ENCODE measurements at regions not wholly inside any gene's neighbourhood (a gene's known extent, or its start where the extent isn't known, plus 50 kb on each side); places are given as distances from the start of the nearest gene placed in this dataset.

DNA sequence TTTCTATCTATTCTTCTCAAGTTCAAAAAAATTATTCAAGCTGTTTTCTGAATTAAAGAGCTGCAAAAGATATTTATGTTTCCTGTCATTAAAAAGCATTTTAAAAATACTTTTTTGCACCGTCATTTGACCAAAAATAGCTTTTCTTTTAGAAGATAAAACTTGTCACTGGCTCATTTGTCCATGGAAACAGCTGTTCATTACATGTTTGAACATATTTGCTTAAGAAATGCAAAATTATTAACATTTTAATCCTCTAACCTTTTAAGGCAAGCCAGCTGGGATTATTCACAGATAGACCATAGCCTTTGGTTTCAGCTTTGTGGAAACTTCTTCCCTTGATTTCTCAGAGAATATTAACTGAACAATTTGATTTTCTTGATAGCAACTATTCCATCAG lies 393.9 kb downstream of the TUSC1 start:
- Histone ChIP-seq H3K27me3 (ENCODE audit: control insufficient read depth, insufficient read depth, low read length) (no peaks in the 10 kb centered on the region), H3K4me1 (ENCODE audit: control insufficient read depth, extremely low read depth, insufficient read depth, low read length) (no peaks in the 10 kb centered on the region), H3K36me3 (ENCODE audit: control insufficient read depth, insufficient read depth, low read length) (no peaks in the 10 kb centered on the region), H3K4me3 (replicated peaks in 1 of 4; ENCODE audit: control extremely low read depth in 1 of 4, insufficient read depth in 1 of 4, low read depth in 3 of 4, low read length in 4 of 4) (no peak overlapping the region), H3K9me3 (ENCODE audit: control insufficient read depth, insufficient read depth, low read depth, low read length) (no peaks in the 10 kb centered on the region), H3K4me2 (ENCODE audit: extremely low read depth, insufficient read depth, low read length) (no peak overlapping the region), H2AFZ (ENCODE audit: low read length) (no peak overlapping the region), H3K79me2 (ENCODE audit: control insufficient read depth, insufficient read depth, low read length) (no peaks in the 10 kb centered on the region), H3K27ac (ENCODE audit: insufficient read depth, low read length) (no peak overlapping the region), H3K9ac (ENCODE audit: insufficient read depth, low read length) (no peak overlapping the region), H4K20me1 (ENCODE audit: control insufficient read depth, extremely low read depth, insufficient read depth, low read length) (no peaks in the 10 kb centered on the region)
- TF ChIP-seq, protein P1, sequence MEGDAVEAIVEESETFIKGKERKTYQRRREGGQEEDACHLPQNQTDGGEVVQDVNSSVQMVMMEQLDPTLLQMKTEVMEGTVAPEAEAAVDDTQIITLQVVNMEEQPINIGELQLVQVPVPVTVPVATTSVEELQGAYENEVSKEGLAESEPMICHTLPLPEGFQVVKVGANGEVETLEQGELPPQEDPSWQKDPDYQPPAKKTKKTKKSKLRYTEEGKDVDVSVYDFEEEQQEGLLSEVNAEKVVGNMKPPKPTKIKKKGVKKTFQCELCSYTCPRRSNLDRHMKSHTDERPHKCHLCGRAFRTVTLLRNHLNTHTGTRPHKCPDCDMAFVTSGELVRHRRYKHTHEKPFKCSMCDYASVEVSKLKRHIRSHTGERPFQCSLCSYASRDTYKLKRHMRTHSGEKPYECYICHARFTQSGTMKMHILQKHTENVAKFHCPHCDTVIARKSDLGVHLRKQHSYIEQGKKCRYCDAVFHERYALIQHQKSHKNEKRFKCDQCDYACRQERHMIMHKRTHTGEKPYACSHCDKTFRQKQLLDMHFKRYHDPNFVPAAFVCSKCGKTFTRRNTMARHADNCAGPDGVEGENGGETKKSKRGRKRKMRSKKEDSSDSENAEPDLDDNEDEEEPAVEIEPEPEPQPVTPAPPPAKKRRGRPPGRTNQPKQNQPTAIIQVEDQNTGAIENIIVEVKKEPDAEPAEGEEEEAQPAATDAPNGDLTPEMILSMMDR (conservative IDR thresholded peaks at IDR 0.05 in 1 of 2, IDR thresholded peaks at IDR 0.05 in 1 of 2; ENCODE audit: low read depth in 1 of 2, low read length in 2 of 2), result no peak
- TF ChIP-seq EZH2 (IDR thresholded peaks at IDR 0.05; ENCODE audit: low read length, missing control alignments), result no peak
- DNase-seq (ENCODE audit: low read depth in 2 of 2), result no peak

DNA sequence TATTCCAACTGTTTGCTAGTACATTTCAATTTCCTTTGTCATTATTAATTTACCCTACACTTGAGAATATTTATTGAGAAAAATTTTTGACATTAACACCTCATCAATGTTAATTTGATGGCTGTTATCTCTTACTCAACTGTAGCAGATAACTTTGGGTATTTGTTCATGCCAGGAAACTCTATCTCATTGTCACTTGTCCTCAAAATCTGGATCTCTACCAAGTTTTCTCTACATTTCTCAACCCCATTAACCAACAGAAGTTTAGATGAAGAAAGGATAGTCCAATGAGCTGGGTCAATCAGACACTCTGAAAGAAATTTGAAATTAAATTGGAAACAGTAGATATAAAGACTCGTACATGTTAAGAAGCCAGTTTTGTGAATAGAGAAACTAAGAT lies 395.3 kb downstream of the TUSC1 start:
- no peak for DNase-seq (ENCODE audit: low read depth in 2 of 2)
- no peak overlapping the region for H3K4me3 ChIP-seq (replicated peaks in 1 of 4; ENCODE audit: control extremely low read depth in 1 of 4, insufficient read depth in 1 of 4, low read depth in 3 of 4, low read length in 4 of 4)
- H3K9me3 ChIP-seq (ENCODE audit: control insufficient read depth, insufficient read depth, low read depth, low read length), result no peaks in the 10 kb centered on the region
- no peak for TF ChIP-seq EZH2 (IDR thresholded peaks at IDR 0.05; ENCODE audit: low read length, missing control alignments)
- TF ChIP-seq, protein P1 (conservative IDR thresholded peaks at IDR 0.05 in 1 of 2, IDR thresholded peaks at IDR 0.05 in 1 of 2; ENCODE audit: low read depth in 1 of 2, low read length in 2 of 2), result no peak
- no peak overlapping the region for H3K27ac ChIP-seq (ENCODE audit: insufficient read depth, low read length)
- no peaks in the 10 kb centered on the region for H4K20me1 ChIP-seq (ENCODE audit: control insufficient read depth, extremely low read depth, insufficient read depth, low read length)
- no peaks in the 10 kb centered on the region for H3K27me3 ChIP-seq (ENCODE audit: control insufficient read depth, insufficient read depth, low read length)
- H2AFZ ChIP-seq (ENCODE audit: low read length), result no peak overlapping the region
- H3K79me2 ChIP-seq (ENCODE audit: control insufficient read depth, insufficient read depth, low read length), result no peaks in the 10 kb centered on the region
- no peak overlapping the region for H3K9ac ChIP-seq (ENCODE audit: insufficient read depth, low read length)
- no peak overlapping the region for H3K4me2 ChIP-seq (ENCODE audit: extremely low read depth, insufficient read depth, low read length)
- H3K4me1 ChIP-seq (ENCODE audit: control insufficient read depth, extremely low read depth, insufficient read depth, low read length), result no peaks in the 10 kb centered on the region
- H3K36me3 ChIP-seq (ENCODE audit: control insufficient read depth, insufficient read depth, low read length), result no peaks in the 10 kb centered on the region

GRCh38 chr9:25261445-25261844 lies 416.8 kb downstream of the TUSC1 start:
- Histone ChIP-seq H3K79me2 (ENCODE audit: control insufficient read depth, insufficient read depth, low read length) (no peaks in the 10 kb centered on the region), H4K20me1 (ENCODE audit: control insufficient read depth, extremely low read depth, insufficient read depth, low read length) (no peaks in the 10 kb centered on the region), H2AFZ (ENCODE audit: low read length) (no peak overlapping the region), H3K4me1 (ENCODE audit: control insufficient read depth, extremely low read depth, insufficient read depth, low read length) (no peaks in the 10 kb centered on the region), H3K9me3 (ENCODE audit: control insufficient read depth, insufficient read depth, low read depth, low read length) (no peaks in the 10 kb centered on the region), H3K4me2 (ENCODE audit: extremely low read depth, insufficient read depth, low read length) (no peak overlapping the region), H3K9ac (ENCODE audit: insufficient read depth, low read length) (no peak overlapping the region), H3K36me3 (ENCODE audit: control insufficient read depth, insufficient read depth, low read length) (no peaks in the 10 kb centered on the region), H3K27ac (ENCODE audit: insufficient read depth, low read length) (no peak overlapping the region), H3K27me3 (ENCODE audit: control insufficient read depth, insufficient read depth, low read length) (no peaks in the 10 kb centered on the region), H3K4me3 (replicated peaks in 1 of 4; ENCODE audit: control extremely low read depth in 1 of 4, insufficient read depth in 1 of 4, low read depth in 3 of 4, low read length in 4 of 4) (no peak overlapping the region)
- DNase-seq (ENCODE audit: low read depth in 2 of 2), result no peak
- TF ChIP-seq, protein P1 (conservative IDR thresholded peaks at IDR 0.05 in 1 of 2, IDR thresholded peaks at IDR 0.05 in 1 of 2; ENCODE audit: low read depth in 1 of 2, low read length in 2 of 2), result no peak
- TF ChIP-seq EZH2 (IDR thresholded peaks at IDR 0.05; ENCODE audit: low read length, missing control alignments), result no peak
